Activated CD4-positive, CD25-positive, alpha-beta regulatory T cell treated with anti-CD3 and anti-CD28 coated beads, Interleukin-2, amount 50 U/mL, for 72 hours (primary cell): ENCODE measurements at regions not wholly inside any gene's neighbourhood (a gene's known extent, or its start where the extent isn't known, plus 50 kb on each side); places are given as distances from the start of the nearest gene placed in this dataset.
"Not testable (repeated sequence)": the region's sequence is repeated elsewhere in the genome, so short reads cannot be mapped to it uniquely, and the experiment has no call there.

Source experiments
- DNase-seq: peaks from one replicate; pipeline ENCODE4 v3.0.0; 2021

DNA sequence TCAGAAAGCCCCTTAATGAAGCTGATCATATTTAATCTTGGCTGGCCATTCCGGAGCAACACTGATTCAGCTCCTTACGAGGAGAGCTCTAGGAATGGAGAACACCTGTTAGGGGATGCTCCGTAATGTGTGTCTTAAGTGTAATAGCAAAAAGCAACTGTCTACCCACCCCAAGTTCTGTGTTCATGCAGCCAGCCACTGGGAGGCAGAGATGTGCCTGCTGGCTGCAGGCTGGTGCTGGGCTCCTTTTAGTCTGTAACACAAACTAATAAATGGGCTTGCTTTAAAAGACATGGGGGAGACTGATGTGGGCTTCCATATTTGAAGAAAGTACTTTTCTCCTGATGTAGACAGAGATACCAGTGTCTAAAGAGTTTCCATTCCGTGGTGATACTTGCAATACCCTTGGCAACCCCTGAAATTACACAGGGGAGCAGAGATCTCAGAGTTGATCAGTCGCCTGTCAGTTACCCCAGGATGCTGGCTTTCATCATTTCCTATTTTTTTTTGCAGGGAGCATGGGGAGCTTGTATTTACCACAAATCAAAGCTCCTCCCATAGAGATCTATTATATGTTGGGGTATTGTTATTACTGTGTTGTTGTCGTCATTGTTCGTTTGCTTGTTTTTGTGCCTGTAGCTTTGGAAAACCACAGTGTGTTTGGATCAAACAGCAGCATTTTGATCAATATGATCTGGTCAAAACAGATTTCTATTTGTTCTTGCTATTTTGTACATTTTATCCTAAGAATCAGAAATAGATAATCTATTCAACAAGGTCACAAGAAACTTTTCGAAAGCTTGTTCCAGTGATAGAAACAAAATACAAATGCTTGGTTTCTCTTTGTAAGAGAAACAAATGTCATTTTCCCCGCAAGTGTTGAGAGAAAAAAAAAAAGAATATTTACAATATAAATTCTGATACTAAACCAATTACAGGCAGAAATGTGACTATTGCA lies 65.8 kb downstream of the MTX3 start:
- DNase-seq = no peak

DNA sequence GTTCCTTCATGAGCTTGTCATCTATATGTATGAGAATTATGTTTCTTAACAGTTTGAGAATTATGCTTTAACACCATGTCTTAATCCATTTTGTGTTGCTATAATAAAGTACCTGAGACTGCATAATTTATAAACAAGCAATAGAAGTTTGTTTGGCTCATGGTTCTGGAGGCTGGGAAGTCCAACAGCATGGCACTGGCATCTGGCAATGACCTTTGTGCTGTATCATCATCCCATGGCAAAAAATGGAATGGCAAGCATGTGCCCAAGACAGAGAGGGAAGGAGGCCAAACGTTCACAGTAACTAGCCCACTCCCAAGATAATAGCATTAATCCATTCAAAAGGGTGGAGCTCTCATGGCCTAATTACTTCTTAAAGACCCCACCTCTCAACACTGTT lies 67.6 kb downstream of the MTX3 start:
- no peak for DNase-seq

- no peak for DNase-seq
Observed at GRCh38 chr5:79922626-79923025, 68.4 kb downstream of the MTX3 start.

DNA sequence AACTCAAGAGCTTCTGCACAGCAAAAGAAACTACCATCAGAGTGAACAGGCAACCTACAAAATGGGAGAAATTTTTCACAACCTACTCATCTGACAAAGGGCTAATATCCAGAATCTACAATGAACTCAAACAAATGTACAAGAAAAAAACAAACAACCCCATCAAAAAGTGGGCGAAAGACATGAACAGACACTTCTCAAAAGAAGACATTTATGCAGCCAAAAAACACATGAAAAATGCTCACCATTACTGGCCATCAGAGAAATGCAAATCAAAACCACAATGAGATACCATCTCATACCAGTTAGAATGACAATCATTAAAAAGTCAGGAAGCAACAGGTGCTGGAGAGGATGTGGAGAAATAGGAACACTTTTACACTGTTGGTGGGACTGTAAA lies 83.6 kb downstream of the MTX3 start:
- not testable (repeated sequence) for DNase-seq

- DNase-seq = not testable (repeated sequence)
Observed at GRCh38 chr5:79902571-79902970, 88.5 kb downstream of the MTX3 start.

- DNase-seq = no peak
Observed at GRCh38 chr5:79901631-79902030, 89.4 kb downstream of the MTX3 start.

DNA sequence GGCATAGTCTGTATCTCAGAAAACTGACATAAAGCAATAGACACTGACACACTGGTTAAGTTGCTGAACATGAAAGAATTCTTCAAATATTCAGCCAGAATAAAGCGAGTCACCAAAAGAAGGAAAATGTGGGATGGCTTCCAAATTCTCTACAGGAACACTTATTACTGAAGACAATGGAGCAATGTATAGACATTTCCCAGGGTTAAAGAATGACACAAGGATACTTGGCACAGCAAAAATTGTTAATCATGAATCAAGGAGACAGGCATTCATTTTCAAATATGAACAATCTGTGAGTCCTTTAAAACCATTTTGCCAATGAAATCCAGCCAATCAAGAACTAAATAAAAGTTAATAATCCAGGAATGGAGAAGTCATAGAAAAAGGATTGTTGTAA lies 92.5 kb downstream of the MTX3 start:
- no peak for DNase-seq

DNA sequence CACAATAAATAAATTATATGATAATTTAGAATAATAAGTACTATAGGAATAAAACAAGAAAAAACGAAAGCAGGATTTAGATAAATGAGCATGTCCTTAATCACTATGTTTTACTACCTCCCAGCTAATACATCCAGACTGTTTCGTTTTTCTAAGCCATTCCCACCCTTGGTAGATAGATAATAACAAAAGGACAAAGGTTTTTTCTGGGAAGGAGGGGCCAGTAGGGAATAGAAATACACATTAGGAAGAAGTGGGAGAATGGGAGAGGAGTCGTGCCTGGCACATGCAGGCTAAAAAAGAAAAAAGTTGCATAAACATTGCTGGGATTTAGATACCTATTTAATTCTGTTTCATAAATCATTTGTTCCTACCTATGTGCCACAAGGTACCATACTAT lies 97.1 kb downstream of the MTX3 start:
- DNase-seq = no peak

- DNase-seq = no peak
Observed at GRCh38 chr5:79893485-79893884, 97.6 kb downstream of the MTX3 start.

GRCh38 chr5:79890930-79891249 lies 100.2 kb downstream of the MTX3 start:
- no peak for DNase-seq

- no peak for DNase-seq
Observed at GRCh38 chr5:79890119-79890929, 100.7 kb downstream of the MTX3 start.

GRCh38 chr5:79888643-79889042 lies 102.4 kb downstream of the MTX3 start:
- DNase-seq = no peak

DNA sequence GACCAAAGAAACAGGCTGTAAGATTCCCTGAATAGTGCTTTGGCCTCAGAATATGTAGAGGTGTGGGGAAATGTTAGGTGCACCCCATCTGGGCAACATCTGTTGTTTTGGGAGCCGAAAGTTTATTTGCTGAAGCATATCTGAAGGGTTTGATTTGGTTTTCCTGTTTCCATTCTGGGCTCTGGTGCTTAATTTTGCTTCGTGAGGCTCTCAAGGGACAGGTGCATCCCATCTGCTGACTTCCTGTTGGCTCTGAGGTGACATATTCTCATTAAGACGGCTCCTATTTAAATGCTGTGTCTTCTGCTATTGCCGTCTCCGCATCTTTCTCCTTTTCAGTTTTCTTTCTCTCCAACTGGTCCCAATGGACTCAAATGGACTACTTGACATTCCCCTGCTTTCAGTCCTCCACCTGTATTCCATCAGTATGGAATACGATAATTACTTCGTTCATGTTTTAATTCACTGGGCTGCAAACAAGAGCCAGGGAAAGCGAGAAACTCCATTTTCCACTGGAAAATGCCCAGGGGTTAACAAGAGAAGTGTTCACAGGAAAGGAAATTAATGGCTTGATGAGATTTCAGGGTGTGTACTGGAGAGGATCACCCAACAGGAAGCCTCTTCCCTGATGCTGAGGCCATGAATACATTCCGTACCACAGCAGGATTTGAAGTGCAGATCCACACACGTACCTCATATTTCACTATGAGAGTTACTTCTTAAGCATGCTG lies 104.0 kb downstream of the MTX3 start:
- no peak for DNase-seq

- no peak for DNase-seq
Observed at GRCh38 chr5:79886456-79886855, 104.6 kb downstream of the MTX3 start.

- not testable (repeated sequence) for DNase-seq
Observed at GRCh38 chr5:79879880-79880279, 111.2 kb downstream of the MTX3 start.

DNA sequence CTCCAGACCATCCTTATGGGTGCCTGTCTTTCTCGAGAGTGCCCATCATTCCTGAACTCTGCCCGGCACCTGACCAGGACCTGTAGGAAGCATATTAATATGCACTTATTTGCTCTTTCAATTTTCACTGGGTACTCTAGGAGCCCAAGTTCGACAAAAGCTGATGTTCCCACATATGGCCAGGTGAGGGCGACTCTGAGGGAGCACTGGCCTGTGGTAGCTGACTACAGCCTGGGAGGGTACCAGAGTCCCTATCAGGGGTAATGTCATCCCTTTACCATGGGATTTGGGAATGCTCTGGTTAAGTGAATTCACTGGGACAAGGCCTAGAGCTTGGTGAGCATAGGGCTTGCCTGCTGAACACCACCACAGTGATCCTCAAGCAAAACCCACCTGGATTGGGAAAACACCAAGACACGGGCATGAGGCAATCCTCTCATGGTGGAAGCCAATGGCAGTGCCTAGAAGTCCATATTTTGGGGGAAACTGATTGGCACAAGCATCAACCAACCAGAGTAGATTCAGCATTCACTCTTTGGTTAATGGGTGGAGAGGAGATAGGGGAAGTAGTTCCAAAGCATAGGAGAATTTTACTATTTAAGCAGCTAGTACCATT lies 112.2 kb downstream of the MTX3 start:
- DNase-seq = peak; percentile 41

- DNase-seq = no peak
Observed at GRCh38 chr5:79878136-79878679, 112.9 kb downstream of the MTX3 start.

- no peak for DNase-seq
Observed at GRCh38 chr5:79876456-79876855, 114.6 kb downstream of the MTX3 start.

DNA sequence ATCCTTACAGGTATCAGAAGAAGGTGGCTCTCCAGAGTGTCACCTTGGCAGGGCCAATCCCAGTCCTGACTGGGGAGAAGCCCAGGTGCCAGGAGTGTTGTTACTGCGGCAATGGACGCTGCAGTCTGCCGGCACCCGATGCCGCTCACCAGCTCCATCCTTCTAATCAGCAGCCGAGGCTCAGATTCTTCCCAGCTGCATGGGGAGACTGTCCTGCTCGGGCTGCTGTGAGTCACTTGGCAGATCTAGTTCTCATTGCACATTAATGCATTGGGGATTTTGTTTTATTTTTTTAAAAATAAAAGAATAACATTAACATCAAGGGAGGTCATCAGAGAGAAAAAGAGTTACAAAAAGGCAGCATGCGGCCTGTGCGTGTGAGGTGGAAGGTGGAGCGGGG lies 115.8 kb downstream of the MTX3 start:
- DNase-seq = no peak

- no peak for DNase-seq
Observed at GRCh38 chr5:79873187-79873586, 117.9 kb downstream of the MTX3 start.

- no peak for DNase-seq
Observed at GRCh38 chr5:79872291-79872690, 118.8 kb downstream of the MTX3 start.

- no peak for DNase-seq
Observed at GRCh38 chr5:79871364-79872120, 119.5 kb downstream of the MTX3 start.
